ENCODE measurements at regions not wholly inside any gene's neighbourhood (a gene's known extent, or its start where the extent isn't known, plus 50 kb on each side); places are given as distances from the start of the nearest gene placed in this dataset.
"Not testable (repeated sequence)": the region's sequence is repeated elsewhere in the genome, so short reads cannot be mapped to it uniquely, and the experiment has no call there.

- no peak for DNase-seq (ENCODE audit: low read depth in 4 of 4, low spot score in 3 of 4)
These were observed 73.5 kb upstream of the DHRSX start for GRCh38 chrX:2574271-2574670.

- DNase-seq (ENCODE audit: low read depth in 4 of 4, low spot score in 3 of 4): no peak
These were observed 72.0 kb upstream of the DHRSX start for GRCh38 chrX:2572740-2573139.

- no peak for DNase-seq (ENCODE audit: low read depth in 4 of 4, low spot score in 3 of 4)
These were observed 67.3 kb upstream of the DHRSX start for GRCh38 chrX:2568125-2568524.

GRCh38 chrX:2566055-2566454 lies 65.3 kb upstream of the DHRSX start:
- DNase-seq (ENCODE audit: low read depth in 4 of 4, low spot score in 3 of 4): no peak

- DNase-seq (ENCODE audit: low read depth in 4 of 4, low spot score in 3 of 4): no peak
These were observed 60.7 kb upstream of the DHRSX start for GRCh38 chrX:2561456-2561855.

GRCh38 chrX:2559124-2559523 lies 58.3 kb upstream of the DHRSX start:
- DNase-seq (ENCODE audit: low read depth in 4 of 4, low spot score in 3 of 4): no peak

GRCh38 chrX:2554891-2555290 lies 54.1 kb upstream of the DHRSX start:
- DNase-seq (ENCODE audit: low read depth in 4 of 4, low spot score in 3 of 4): no peak

GRCh38 chrX:2554066-2554465 lies 53.3 kb upstream of the DHRSX start:
- not testable (repeated sequence) for DNase-seq (ENCODE audit: low read depth in 4 of 4, low spot score in 3 of 4)

- peak in 1 of 4 donors; percentile 49 for DNase-seq (ENCODE audit: low read depth in 4 of 4, low spot score in 3 of 4)
These were observed 51.9 kb upstream of the DHRSX start for GRCh38 chrX:2552621-2553201.

GRCh38 chrX:2550328-2551020 lies 49.7 kb upstream of the DHRSX start:
- no peak for DNase-seq (ENCODE audit: low read depth in 4 of 4, low spot score in 3 of 4)
